Tibial nerve (tissue), 3 donors: ENCODE measurements at regions not wholly inside any gene's neighbourhood (a gene's known extent, or its start where the extent isn't known, plus 50 kb on each side); places are given as distances from the start of the nearest gene placed in this dataset.
"Not testable (repeated sequence)": the region's sequence is repeated elsewhere in the genome, so short reads cannot be mapped to it uniquely, and the experiment has no call there.

Experiments used
- CTCF ChIP-seq, 5 experiments: fragments of 200-600 bp in 3 of 5; fragments of 450-650 bp in 2 of 5; sonication (generic) in 3 of 5; IDR thresholded peaks; one replicate each; pipeline ENCODE4 v1.5.1; 2016 to 2019; ENCODE audit warnings: antibody characterized with exemption in 5 of 5, mild to moderate bottlenecking in 3 of 5, moderate library complexity in 2 of 5
- POLR2A ChIP-seq, 2 donors: fragments of 450-650 bp; IDR thresholded peaks; one replicate each; pipeline ENCODE4 v1.6.1; 2017; ENCODE audit warnings: antibody characterized with exemption in 2 of 2, mild to moderate bottlenecking in 2 of 2, moderate library complexity in 2 of 2

- not testable (repeated sequence) for TF ChIP-seq CTCF, POLR2A (IDR thresholded peaks at IDR 0.05)
Observed at GRCh38 chr21:9997507-9997906, 523.9 kb upstream of the TPTE start.
